ENCODE measurements at regions not wholly inside any gene's neighbourhood (a gene's known extent, or its start where the extent isn't known, plus 50 kb on each side); places are given as distances from the start of the nearest gene placed in this dataset.

GRCh38 chr11:15541079-15541478 is 426.4 kb downstream of the INSC start:
- no peak for TF ChIP-seq CTCF (IDR thresholded peaks at IDR 0.05)
- TF ChIP-seq EP300 (IDR thresholded peaks at IDR 0.05) = no peak
- no peak for TF ChIP-seq POLR2A (IDR thresholded peaks at IDR 0.05)
- TF ChIP-seq POLR2AphosphoS5 (IDR thresholded peaks at IDR 0.05) = no peak
